ENCODE measurements at regions not wholly inside any gene's neighbourhood (a gene's known extent, or its start where the extent isn't known, plus 50 kb on each side); places are given as distances from the start of the nearest gene placed in this dataset.

DNA sequence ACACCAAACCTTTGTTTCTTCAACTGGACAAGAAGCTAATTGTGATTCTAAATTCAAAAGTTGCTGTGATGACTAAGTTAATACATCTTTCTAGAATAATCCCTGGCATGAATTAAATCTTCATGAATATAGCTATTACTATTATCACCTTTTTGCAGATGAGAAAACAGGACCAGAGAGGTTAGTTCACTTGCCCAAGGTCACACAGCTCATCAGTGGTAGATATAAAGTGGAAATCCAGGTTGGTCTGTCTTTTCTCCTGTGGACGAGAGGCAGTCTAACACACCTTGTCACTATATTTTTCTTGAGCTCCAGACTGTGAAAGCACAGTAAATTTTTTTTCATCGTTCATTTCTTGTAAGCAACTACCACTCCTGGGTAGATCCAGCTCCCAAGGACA lies 247.6 kb upstream of the LRTM1 start:
- TF ChIP-seq CTCF (IDR thresholded peaks at IDR 0.05; ENCODE audit: extremely low read depth, missing control alignments): no peak
- DNase-seq (ENCODE audit: low spot score): no peak

- no peak for TF ChIP-seq CTCF (IDR thresholded peaks at IDR 0.05; ENCODE audit: extremely low read depth, missing control alignments)
- DNase-seq (ENCODE audit: low spot score): no peak
Measured at GRCh38 chr3:55174747-55175146, 246.9 kb upstream of the LRTM1 start.

DNA sequence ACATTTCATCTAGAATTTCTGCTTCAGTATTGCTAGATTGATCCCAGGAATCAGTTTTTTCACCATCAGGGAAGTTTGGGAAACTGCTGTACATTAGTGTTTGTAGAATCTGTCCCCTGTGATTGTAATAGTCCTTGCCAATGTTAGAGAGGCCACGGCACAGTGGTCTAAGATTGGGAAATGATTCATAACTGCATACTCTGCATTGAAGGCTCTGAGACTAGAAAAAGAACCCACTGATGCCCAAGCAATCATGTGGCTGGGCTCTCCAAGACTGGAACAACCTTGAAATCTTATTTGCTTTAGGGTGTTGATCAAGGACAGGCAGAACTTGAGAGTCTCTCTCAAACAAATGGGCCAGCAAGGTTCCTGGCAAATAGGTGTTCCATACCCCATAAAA lies 245.6 kb upstream of the LRTM1 start:
- TF ChIP-seq CTCF (IDR thresholded peaks at IDR 0.05; ENCODE audit: extremely low read depth, missing control alignments): no peak
- no peak for DNase-seq (ENCODE audit: low spot score)

GRCh38 chr3:55172913-55173312 lies 245.1 kb upstream of the LRTM1 start:
- TF ChIP-seq CTCF (IDR thresholded peaks at IDR 0.05; ENCODE audit: extremely low read depth, missing control alignments): no peak
- no peak for DNase-seq (ENCODE audit: low spot score)

DNA sequence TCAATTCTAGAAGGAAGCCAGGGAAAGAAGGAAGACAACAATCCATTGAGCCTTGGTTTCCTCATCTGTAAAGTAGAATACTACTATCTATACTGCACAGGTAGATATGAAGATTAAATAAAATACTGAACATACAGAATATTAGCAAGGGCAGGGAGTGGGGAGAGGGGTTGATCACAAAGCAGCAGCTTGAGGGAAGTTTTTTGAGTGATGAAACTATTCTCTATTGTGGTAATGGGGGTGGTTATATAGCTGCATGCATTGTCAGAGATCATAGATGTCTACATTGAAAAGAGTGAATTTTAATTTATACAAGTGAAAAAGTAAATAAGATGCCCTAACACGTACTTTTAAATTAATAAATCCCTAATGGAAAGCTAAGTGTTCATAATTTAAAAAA lies 242.6 kb upstream of the LRTM1 start:
- DNase-seq (ENCODE audit: low spot score): no peak
- no peak for TF ChIP-seq CTCF (IDR thresholded peaks at IDR 0.05; ENCODE audit: extremely low read depth, missing control alignments)

GRCh38 chr3:55169608-55170072 lies 241.8 kb upstream of the LRTM1 start:
- no peak for DNase-seq (ENCODE audit: low spot score)
- no peak for TF ChIP-seq CTCF (IDR thresholded peaks at IDR 0.05; ENCODE audit: extremely low read depth, missing control alignments)

GRCh38 chr3:55169161-55169560 lies 241.3 kb upstream of the LRTM1 start:
- no peak for TF ChIP-seq CTCF (IDR thresholded peaks at IDR 0.05; ENCODE audit: extremely low read depth, missing control alignments)
- DNase-seq (ENCODE audit: low spot score): no peak

Data from GM20000 (cell line).